Left lung (tissue), 4 donors: ENCODE measurements at regions not wholly inside any gene's neighbourhood (a gene's known extent, or its start where the extent isn't known, plus 50 kb on each side); places are given as distances from the start of the nearest gene placed in this dataset.
A peak's percentile ranks its signal among the peaks of the same experiment; 100 is the strongest.
"Not testable (repeated sequence)": the region's sequence is repeated elsewhere in the genome, so short reads cannot be mapped to it uniquely, and the experiment has no call there.

Experiments used
- ATAC-seq: fragments of 200-7000 bp; cut with Tn5 transposase; one replicate; pipeline ENCODE4 v1.9.1; 2020; ENCODE audit warnings: moderate library complexity
- DNase-seq, 4 donors: peaks; one replicate each; pipeline ENCODE4 v3.0.0-alpha.2; 2013 to 2020
- H3K27ac ChIP-seq, 2 donors: fragments of 200-600 bp; sonication (generic) in 1 of 2; one replicate each; pipeline versions ENCODE4 v1.5.0 to v1.8.0; 2020 to 2021
- H3K27me3 ChIP-seq, 2 donors: fragments of 200-600 bp; sonication (generic) in 1 of 2; one replicate each; pipeline versions ENCODE4 v1.5.0 to v1.8.0; 2020 to 2021
- H3K36me3 ChIP-seq, 2 donors: fragments of 200-600 bp; sonication (generic) in 1 of 2; one replicate each; pipeline versions ENCODE4 v1.5.0 to v1.8.0; 2020 to 2021
- H3K4me1 ChIP-seq, 2 donors: fragments of 200-600 bp; one replicate each; pipeline ENCODE4 v1.8.0; 2021
- H3K4me3 ChIP-seq, 2 donors: fragments of 200-600 bp; sonication (generic) in 1 of 2; one replicate each; pipeline versions ENCODE4 v1.5.0 to v1.8.0; 2020 to 2021; ENCODE audit warnings: mild to moderate bottlenecking in 1 of 2
- H3K9me3 ChIP-seq, 2 donors: fragments of 200-600 bp; sonication (generic) in 1 of 2; one replicate each; pipeline versions ENCODE4 v1.5.0 to v1.8.0; 2020 to 2021
- CTCF ChIP-seq, 2 donors: fragments of 200-600 bp; sonication (generic) in 1 of 2; IDR thresholded peaks; one replicate each; pipeline versions ENCODE4 v1.5.0 to v1.8.0; 2021; ENCODE audit warnings: antibody characterized with exemption in 2 of 2
- intact Hi-C, 2 donors: fragments of 100-400 bp; cut with DNase I; formaldehyde crosslinking; loops; one replicate each; pipeline versions ENCODE4 v1.11.2 to v1.14.2; 2022
- donor health status: DM: no; HTN: yes; CAD: no.
- donor health status: DM: no; HTN: no; CAD: no.

GRCh38 chr10:57333880-57334279 is 933.8 kb downstream of the IPMK start:
- DNase-seq (no peak), ATAC-seq (no peak)
- H3K4me1 ChIP-seq = no peaks in the 10 kb centered on the region
- H3K27me3 ChIP-seq = no peaks in the 10 kb centered on the region
- no peak for TF ChIP-seq CTCF (IDR thresholded peaks at IDR 0.05)
- H3K27ac ChIP-seq = no peak overlapping the region
- H3K4me3 ChIP-seq = no peak overlapping the region
- intact Hi-C loops = no loop called here
- no peaks in the 10 kb centered on the region for H3K36me3 ChIP-seq
- H3K9me3 ChIP-seq = no peaks in the 10 kb centered on the region

GRCh38 chr10:57321400-57321854 is 946.3 kb downstream of the IPMK start:
- intact Hi-C loops, H3K4me1 ChIP-seq, H3K4me3 ChIP-seq, H3K9me3 ChIP-seq, H3K27me3 ChIP-seq, H3K27ac ChIP-seq, H3K36me3 ChIP-seq, ATAC-seq: not testable (repeated sequence)
- DNase-seq = peak in 1 of 4 donors; percentile 68

- no peaks in the 10 kb centered on the region for H3K36me3 ChIP-seq
- no peak for ATAC-seq
- intact Hi-C loops = no loop called here
These were observed 947.3 kb downstream of the IPMK start for GRCh38 chr10:57320416-57320815.

GRCh38 chr10:57314046-57314445 is 953.0 kb upstream of the ZWINT start:
- ATAC-seq (no peak), DNase-seq (no peak)
- H3K4me3 ChIP-seq = no peak overlapping the region
- intact Hi-C loops = no loop called here
- H3K9me3 ChIP-seq = no peaks in the 10 kb centered on the region
- H3K4me1 ChIP-seq = no peaks in the 10 kb centered on the region
- no peaks in the 10 kb centered on the region for H3K36me3 ChIP-seq
- H3K27me3 ChIP-seq = no peaks in the 10 kb centered on the region
- no peak overlapping the region for H3K27ac ChIP-seq
- TF ChIP-seq CTCF (IDR thresholded peaks at IDR 0.05) = no peak

More at GRCh38 chr10:57320416-57320815, 947.3 kb downstream of the IPMK start:
- Histone ChIP-seq H3K9me3 (peaks cover 0 to 6% of the 10 kb centered on the region in 2 donors), H3K27me3 (no peaks in the 10 kb centered on the region), H3K27ac (no peak overlapping the region), H3K4me1 (no peaks in the 10 kb centered on the region), H3K4me3 (no peak overlapping the region)
- no peak for DNase-seq
- no peak for TF ChIP-seq CTCF (IDR thresholded peaks at IDR 0.05)

GRCh38 chr10:57303566-57303965 is 942.5 kb upstream of the ZWINT start:
- H3K36me3 ChIP-seq = no peaks in the 10 kb centered on the region
- no peaks in the 10 kb centered on the region for H3K9me3 ChIP-seq
- H3K4me3 ChIP-seq = no peak overlapping the region
- ATAC-seq (no peak), DNase-seq (no peak)
- H3K27me3 ChIP-seq = no peaks in the 10 kb centered on the region
- no peaks in the 10 kb centered on the region for H3K4me1 ChIP-seq
- intact Hi-C loops = no loop called here
- TF ChIP-seq CTCF (IDR thresholded peaks at IDR 0.05) = no peak
- no peak overlapping the region for H3K27ac ChIP-seq

GRCh38 chr10:57300718-57301117 is 939.7 kb upstream of the ZWINT start:
- intact Hi-C loops = no loop called here
- H3K9me3 ChIP-seq = no peaks in the 10 kb centered on the region
- H3K36me3 ChIP-seq = no peaks in the 10 kb centered on the region
- H3K4me3 ChIP-seq = no peak overlapping the region
- no peak for ATAC-seq
- TF ChIP-seq CTCF (IDR thresholded peaks at IDR 0.05) = no peak
- no peak overlapping the region for H3K27ac ChIP-seq
- no peaks in the 10 kb centered on the region for H3K27me3 ChIP-seq
- H3K4me1 ChIP-seq = no peaks in the 10 kb centered on the region
- DNase-seq = no peak
